SH-SY5Y (cell line): ENCODE measurements at regions not wholly inside any gene's neighbourhood (a gene's known extent, or its start where the extent isn't known, plus 50 kb on each side); places are given as distances from the start of the nearest gene placed in this dataset.

Source experiments
- GATA2 ChIP-seq: IDR thresholded peaks from 2 replicates; pipeline ENCODE4 v1.6.1; 2011; ENCODE audit warnings: mild to moderate bottlenecking, low read depth, low read length
- GATA3 ChIP-seq: IDR thresholded peaks from 2 replicates; pipeline ENCODE4 v1.6.1; 2011; ENCODE audit warnings: low read depth, mild to moderate bottlenecking, low read length, moderate library complexity

- TF ChIP-seq GATA2 (no peak), GATA3 (no peak)
These were observed 535.4 kb downstream of the DOK5 start for GRCh38 chr20:55010761-55011160.
